NCI-H1092 (cell line): ENCODE measurements at regions not wholly inside any gene's neighbourhood (a gene's known extent, or its start where the extent isn't known, plus 50 kb on each side); places are given as distances from the start of the nearest gene placed in this dataset.
"Not testable (repeated sequence)": the region's sequence is repeated elsewhere in the genome, so short reads cannot be mapped to it uniquely, and the experiment has no call there.

Source experiments
- DNase-seq: peaks from one replicate; lab custom pipeline; 2025; lab: John Stamatoyannopoulos, UW

DNA sequence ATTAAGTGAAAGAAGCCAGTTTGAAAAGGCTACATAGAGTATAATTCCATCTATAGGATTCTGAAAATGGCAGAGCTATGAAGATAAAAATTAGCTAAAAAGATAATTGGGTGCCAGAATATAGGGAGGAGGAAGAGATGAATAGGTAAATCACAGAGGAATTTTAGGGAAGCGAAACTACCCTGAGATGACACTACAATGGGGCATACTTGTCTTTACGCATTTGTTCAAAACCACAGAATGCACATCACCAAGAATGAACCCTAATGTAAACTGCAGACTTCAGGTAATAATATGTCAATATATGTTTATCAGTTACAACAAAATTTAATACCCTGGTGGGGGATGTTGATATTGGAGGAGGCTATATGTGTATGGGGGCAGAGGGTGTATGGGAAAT lies 1342.9 kb downstream of the ADGRL3 start:
- DNase-seq = no peak

DNA sequence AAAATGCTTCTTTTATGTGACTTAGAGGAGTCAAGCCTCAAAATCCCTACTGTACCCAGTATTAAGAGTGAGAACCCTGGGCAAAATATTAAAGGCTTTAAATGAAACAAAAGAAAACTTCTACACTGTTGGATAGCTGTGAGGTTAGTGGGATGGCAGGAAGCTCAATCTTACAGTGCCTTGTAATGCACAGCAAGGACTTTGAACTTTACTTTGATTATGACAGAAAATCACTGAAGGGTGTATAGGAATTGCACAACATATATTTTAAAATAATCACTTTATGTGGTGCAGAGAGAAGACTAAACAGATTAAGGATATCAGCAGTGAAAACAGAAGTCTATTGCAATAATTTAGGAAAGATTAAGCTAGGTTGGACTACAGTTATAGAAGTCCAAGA lies 1333.4 kb downstream of the ADGRL3 start:
- no peak for DNase-seq

DNA sequence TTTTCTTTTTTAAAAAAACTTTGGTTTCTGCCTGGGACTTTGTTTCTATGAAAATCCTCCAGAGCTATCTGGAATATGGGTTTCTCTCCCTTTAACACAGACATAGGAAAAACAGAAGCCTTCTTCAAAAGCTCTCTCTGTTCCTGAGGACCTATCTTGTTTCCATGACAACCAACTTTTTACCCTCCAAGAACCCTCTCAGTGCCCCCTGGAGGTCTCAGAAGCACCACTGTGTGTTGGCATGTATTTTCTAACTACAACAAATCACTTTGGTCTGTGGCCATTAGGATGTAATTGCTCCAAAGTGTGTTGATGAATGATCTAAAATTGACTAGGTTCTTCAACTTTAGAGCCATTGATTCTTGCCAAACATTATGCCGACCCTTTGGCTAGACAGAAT lies 1331.6 kb downstream of the ADGRL3 start:
- DNase-seq = no peak

DNA sequence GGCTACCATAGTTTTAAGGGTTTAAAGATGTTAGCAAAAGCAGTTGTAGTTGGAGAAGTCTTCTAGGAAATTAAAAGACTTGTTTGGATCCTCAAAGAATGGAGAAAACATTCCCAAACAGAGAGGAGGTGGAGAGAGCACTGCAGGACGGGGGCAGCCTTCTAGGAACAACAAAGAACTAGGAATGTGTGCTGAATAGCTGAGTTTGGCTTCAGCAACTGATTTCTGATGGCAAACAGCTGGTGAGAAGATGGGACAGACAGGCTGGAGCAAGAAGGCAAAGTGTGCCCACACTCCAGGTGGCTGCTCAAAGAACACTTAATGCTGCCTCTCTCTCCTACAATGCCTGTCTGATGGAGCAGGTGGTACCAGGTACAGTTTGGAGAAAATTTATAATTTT lies 1331.1 kb downstream of the ADGRL3 start:
- DNase-seq = no peak

DNA sequence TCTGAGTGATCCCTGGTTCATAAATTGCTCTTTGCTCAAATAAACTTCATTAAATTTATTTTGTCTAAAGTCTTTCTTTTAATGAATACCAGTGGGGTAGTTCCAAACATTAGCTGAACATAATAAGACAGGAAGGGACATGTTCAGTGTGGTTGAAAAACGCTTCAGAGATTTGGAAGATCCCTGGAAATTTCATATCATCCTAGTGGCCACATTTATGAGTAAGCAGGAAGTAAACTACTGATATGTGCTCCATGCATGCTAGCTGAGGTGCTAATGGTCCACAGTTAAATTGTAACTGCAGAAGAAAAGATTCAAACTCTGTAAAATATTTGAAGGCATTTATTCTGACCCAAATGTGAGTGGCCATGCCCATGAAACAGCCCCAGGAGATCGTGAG lies 1328.7 kb downstream of the ADGRL3 start:
- DNase-seq = no peak

DNA sequence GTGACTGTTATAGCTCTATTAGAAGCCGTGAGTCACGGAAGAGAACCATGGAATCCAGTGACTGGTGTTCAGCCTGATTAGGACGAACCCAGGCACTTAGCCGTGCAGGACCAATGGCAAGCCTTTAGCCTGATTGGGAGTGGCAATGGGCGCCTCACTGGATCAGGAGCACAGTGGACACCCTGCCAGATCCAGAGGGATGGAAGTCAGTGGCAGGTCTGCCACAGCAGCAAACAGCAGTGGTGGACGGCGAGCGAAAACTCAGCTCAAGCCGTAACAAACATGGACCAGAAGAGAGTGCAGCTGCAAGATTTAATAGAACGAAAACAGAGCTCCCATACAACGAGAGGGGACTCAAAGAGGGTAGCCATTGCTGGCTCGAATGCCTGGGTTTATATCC lies 1326.5 kb downstream of the ADGRL3 start:
- no peak for DNase-seq

DNA sequence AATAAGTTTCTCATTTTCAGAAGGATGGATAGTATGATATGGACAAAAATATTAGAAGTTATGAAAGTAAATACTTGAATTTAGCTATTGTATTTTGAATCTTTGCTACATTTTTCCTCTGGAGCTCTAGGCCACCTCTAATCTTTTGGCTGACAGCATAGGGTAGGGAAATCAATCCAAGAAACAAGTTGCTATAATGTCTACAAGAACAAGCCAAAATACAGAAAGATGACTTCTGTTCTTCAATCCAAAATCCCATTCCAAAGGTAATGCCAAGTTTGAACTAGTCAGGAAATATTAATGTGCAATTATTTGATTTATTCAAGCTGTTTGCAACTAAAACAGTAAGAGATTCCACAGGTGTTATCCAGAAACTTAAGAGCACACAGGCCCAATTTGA lies 1323.1 kb downstream of the ADGRL3 start:
- no peak for DNase-seq

DNA sequence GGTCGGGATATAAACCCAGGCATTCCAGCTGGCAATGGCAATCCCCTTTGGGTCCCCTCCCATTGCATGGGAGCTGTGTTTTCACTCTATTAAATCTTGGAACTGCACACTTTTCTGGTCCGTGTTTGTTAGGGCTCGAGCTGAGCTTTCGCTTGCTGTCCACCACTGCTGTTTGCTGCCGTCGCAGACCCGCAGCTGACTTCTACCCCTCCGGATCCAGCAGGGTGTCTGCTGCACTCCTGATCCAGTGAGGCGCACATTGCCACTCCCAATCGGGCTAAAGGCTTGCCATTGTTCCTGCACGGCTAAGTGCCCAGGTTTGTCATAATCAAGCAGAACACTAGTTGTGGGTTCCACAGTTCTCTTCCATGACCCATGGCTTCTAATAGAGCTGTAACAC lies 1322.1 kb downstream of the ADGRL3 start:
- no peak for DNase-seq

DNA sequence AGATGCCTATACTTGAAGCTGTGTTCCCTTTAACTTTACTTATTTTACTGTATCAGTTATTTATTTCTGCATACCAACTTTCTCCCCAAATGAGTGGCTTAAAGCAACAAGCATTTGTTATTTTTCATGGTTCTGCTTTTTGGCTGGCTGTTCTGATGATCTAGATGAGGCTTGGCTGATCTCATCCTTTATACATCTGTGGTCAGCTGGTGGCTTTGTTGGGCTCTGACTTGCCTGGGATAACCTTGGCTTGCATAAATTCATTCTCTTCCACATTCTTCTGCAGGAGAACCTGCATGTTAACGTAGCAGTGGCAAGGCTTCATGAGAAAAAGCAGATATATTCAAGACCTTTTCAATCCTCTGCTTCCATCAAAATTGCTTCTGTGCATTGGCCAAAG lies 1317.6 kb downstream of the ADGRL3 start:
- no peak for DNase-seq

DNA sequence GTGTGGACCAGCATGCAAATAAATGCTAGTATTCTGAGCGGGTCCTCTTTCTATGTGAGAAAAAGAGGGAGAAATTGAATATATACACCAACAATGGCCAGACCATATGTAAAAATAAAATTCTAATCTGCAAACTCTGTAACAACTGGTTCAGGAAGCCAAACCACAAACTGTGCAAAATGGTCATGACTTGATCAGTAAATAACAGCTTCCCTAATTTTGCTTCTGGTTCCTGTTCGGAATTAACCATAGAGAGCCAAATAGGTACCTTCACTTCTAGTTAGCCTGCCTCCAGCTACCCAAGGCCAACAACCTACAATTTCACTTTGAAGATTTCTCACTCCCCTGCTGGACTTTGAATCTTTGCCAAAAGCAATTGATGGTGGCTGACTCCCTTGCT lies 1313.2 kb downstream of the ADGRL3 start:
- no peak for DNase-seq

DNA sequence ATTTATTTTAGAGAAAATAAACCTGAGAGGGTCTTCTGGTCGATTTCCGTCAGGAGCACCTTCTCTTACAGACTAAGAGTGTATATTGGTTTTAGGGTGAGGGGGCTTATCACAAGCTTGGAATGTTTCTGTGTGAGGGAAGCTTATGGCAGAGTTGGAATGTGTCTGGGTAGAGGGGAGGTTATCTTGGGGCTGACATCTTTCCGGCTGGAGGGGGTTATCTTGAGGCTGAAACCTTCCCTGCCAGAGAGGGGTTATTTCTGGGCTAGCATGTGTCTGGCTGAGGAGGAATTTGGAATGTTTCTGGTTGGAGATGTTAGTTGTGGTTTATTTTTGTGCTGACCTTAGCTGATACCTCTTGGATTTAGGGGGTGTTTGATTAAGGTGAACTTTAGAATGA lies 1312.1 kb downstream of the ADGRL3 start:
- DNase-seq = no peak

DNA sequence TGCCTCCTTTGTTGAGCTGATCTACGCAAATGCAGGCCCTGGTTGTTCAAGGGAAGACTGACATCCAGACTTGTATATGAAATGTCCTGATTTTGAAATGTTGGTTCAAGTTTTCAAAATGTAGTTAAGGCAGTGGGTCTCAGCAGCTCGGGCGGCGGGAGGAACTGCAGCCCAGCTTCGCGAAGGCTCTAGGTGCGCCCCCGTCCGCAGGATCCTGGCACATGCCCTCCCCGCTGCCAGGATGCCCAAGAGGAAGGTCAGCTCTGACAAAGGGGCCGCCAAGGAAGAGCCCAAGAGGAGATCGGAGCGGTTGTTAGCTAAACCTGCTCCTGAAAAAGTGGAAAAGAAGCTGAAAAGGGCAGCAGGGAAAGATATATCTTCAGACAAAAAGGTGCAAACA lies 1310.1 kb downstream of the ADGRL3 start:
- no peak for DNase-seq

DNA sequence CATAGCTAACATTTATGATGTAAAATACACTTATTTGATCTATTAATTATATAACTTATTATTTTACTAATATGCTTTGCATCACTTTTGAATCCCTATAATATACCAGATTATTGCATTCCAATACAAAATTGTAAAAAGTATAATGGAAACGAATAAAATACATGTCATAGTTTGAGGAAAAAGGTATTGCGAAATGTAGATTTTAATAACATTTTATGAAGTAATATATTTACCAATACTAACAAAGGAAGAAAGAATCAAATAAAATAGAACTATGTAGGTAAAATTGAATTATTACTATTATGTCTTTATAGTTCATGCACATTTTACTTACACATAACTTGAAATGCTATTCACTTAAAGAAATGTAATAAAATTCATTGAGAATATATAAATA lies 1300.2 kb downstream of the ADGRL3 start:
- no peak for DNase-seq

DNA sequence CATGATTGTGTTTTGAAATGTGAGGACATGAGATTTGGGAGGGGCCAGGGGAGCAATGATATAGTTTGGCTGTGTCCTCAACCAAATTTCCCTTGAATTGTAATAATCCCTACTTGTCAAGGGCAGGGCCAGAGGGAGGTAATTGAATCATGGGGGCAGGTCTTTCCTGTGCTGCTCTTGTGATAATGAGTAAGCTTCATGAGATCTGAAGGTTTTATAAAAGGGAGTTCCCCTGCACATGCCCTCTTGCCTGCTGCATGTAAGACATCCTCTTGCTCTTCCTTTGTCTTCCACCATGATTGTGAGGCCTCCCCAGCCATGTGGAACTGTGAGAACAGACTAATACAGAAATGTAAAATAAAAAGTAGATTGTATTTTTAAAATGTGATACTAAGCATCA lies 1294.9 kb downstream of the ADGRL3 start:
- no peak for DNase-seq

DNA sequence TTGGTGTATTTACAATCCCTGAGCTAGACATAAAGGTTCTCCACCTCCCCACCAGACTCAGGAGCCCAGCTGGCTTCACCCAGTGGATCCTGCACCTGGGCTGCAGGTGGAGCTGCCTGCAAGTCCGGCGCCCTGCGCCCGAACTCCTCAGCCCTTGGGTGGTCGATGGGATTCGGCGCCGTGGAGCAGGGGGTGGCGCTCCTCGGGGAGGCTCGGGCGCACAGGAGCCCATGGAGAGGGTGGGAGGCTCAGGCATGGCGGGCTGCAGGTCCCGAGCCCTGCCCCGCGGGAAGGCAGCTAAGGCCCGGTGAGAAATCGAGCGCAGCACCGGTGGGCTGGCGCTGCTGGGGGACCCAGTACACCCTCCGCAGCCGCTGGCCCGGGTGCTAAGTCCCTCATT lies 1291.6 kb downstream of the ADGRL3 start:
- DNase-seq = not testable (repeated sequence)

DNA sequence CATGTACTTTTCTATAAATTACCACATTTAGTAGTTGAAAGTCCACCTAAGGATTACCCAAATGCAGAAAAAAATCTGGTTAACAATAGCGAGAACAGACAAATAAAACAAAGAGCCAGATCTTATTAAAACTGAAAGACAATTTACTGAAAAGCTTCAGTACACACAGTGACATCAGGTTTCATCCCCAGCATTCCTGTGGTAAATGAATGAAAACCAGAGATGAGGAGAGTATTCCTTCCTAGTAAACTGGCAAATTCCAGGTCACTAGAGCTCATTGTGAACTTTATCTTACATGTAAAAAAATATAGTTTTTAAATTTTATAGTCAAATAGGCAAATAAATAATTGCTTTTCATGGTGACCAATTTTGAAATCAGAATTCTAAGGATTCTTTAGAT lies 1290.5 kb downstream of the ADGRL3 start:
- no peak for DNase-seq

DNA sequence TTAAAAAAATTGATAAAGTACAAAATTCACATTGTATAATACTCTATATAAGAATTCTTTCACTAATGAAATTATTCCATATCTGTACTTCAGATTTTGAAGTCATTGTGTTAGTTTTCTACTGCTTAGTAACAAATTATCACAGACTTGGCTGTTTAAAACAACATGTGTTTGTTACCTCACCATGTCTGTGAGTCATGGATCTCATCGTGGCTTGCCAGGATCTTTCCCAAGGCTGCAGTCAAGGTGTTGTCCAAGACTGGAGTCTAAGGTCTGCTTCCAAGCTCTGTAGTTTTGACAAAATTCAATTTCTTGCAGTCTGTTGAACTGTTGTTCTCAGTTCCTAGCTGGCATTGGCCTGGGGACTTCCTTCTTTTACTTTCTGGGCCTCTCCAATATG lies 1286.9 kb downstream of the ADGRL3 start:
- no peak for DNase-seq

DNA sequence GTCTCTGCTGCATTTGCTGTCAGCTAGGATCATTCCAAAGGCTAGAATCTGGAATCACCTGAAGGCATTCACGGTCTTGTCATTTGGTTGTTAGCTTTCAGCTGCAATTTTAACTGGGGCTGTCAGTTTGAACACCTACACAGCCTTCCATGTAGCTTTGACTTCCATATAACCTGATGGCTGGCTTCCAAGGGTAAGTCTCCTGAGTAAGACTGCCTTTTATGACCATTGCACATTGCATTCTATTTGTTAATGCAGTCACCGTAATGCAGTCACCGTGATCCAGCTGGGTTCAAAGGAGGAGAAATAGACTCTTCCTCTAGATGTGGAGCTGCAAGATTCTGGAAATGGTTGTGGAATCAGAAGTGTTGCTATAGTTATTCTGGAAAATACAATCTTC lies 1284.2 kb downstream of the ADGRL3 start:
- no peak for DNase-seq

DNA sequence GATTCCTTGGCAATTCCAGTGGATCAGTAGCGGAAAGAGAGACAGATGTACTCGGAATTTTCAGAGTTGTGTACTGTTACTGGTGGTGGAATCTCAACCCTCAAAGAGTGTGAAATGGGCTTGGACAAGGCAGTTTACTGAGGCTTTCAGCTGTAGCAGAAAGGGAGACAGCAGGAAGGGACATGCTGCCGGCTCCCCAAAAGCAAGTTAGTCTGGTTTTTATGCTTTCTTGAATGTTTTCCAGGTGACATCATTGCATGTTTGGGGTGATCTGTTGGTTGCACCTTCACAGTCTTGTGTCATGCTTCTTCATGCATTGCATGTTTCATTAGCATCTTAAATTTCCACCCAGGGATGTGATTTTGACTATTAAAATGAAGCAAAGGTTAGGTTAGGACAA lies 1282.2 kb downstream of the ADGRL3 start:
- DNase-seq = no peak

DNA sequence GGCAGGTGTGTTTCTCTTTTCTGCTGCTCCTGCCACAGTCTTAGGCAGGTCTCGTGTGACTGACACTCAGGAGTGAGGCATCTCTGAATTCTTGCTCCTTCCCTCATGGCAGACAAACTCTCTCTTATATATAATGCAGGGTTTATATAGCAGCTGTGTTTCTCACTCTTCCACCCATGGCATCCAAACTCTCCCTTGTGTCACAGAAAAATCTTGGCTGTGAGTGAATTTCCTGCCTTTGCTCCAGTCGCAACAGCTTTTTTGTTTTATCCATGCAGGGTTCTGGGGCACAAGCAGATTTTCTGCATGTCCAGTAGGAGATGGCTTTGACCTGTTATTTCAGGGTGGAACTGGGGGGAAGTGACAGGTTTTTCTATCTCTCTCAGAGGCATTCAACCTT lies 1275.5 kb downstream of the ADGRL3 start:
- DNase-seq = no peak

DNA sequence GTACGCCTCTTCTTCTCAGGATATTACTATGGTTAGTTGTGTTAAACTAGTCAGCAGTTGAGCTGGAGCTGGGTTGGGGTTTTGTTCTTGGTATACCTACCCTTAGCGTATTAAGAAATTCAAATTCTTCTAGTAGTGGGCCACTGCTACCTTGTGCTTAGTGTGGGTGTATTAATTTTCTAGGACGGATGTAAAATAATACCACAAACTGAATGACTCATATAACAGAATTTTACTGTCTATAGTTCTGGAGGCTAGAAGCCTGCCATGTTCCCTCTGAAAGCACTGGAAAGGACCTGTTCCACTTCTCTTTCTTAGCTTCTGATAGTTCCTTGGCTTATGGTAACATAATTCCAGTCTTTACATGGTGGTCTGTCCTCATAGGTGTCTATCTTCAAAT lies 1274.7 kb downstream of the ADGRL3 start:
- no peak for DNase-seq

DNA sequence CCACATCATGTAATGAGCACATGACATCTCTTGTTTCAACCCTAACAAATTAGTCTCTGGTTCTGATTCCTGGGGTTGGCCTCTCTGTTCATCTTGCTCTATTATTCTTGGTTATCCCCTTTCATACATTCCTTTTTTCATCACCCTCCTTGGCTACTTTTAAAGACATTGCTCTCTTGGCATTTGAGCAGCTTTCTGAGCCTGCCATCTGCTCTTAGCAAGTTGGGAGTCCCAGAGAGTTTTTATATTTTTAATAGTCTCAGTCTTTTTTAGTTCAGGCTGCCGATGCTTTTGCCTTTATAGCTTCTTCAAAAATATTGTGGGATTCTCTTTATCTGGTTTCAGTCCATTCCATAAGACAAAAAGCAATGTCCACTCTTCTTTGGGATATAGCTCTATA lies 1270.9 kb downstream of the ADGRL3 start:
- DNase-seq = no peak

DNA sequence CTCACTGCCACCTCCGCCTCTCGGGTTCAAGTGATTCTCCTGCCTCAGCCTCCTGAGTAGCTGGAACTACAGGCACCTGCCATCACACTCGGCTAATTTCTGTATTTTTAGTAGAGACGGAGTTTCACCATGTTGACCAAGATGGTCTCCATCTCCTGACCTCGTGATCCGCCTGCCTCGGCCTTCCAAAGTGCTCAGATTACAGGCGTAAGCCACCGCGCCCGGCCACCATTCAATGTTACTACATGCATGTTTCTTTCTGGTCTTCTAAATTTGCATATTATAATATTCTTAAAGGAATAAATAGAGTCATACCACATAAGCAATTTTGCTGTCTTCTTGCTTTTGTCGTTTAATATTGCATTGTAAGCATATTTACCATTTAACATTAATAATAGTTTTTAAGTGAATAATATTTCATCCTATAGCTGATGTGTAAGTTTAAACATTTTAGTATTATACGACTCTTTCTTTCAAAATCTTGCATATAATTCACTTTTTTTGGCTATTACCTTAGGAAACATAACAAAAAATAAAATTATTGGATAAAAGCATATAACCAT lies 1270.4 kb downstream of the ADGRL3 start:
- DNase-seq = no peak

DNA sequence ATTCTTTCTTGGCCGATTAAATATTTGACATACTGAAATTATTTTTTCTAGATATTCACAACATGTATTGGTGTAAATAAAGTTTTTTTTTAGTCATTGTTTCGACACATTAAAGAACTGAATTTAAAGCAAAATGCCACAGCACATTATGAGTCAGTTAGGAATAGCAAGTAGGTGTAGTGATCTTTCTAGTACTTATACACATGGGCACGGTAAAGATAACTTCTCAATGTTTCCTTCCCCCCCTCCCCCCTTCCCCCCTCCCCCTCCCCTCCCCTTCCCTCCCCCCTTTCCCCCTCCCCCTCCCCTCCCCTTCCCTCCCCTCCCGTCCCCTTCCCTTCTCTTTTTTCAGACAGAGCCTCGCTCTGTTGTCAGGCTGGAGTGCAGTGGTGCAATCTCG lies 1269.9 kb downstream of the ADGRL3 start:
- DNase-seq = no peak

DNA sequence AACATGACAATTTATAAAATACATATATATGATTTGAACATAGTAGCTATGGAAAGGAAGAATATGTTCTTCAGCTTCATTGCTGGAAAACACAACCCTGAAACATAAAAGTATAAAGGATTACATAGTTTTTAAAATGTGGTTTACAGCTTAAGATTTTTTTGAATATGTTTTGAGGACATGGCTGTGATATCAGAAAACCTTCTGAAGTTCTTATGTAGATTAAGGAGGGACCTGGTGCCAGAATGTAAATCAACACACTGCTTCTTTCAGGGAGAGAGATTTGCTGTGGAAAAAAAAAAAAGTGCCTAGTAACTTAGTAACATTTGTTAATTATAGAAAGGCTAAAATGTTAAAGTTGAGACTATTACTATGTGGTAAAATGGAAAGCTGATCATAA lies 1261.8 kb downstream of the ADGRL3 start:
- no peak for DNase-seq
